ENCODE measurements at regions not wholly inside any gene's neighbourhood (a gene's known extent, or its start where the extent isn't known, plus 50 kb on each side); places are given as distances from the start of the nearest gene placed in this dataset.

GRCh38 chr2:129302106-129302505 is 677.4 kb upstream of the RAB6C start:
- Histone ChIP-seq H3K79me2 (ENCODE audit: control insufficient read depth, insufficient read depth, low read length) (no peaks in the 10 kb centered on the region), H3K9me3 (replicated peaks; ENCODE audit: control insufficient read depth, insufficient read depth, low read length) (peaks cover 10% of the 10 kb centered on the region), H3K4me1 (ENCODE audit: control insufficient read depth, extremely low read depth, insufficient read depth, low read length) (no peaks in the 10 kb centered on the region), H3K27me3 (ENCODE audit: control insufficient read depth in 2 of 2, insufficient read depth in 2 of 2, low read length in 2 of 2) (no peaks in the 10 kb centered on the region), H3K4me3 (replicated peaks in 1 of 3; ENCODE audit: insufficient read depth in 1 of 3, low read depth in 1 of 3, low read length in 3 of 3) (no peak overlapping the region), H3K4me2 (ENCODE audit: insufficient read depth, low read length) (no peak overlapping the region), H3K9me1 (replicated peaks; ENCODE audit: control insufficient read depth, extremely low read depth, insufficient read depth, low read length) (no peaks in the 10 kb centered on the region), H3K36me3 (ENCODE audit: control insufficient read depth in 2 of 2, extremely low read depth in 1 of 2, insufficient read depth in 2 of 2, low read length in 2 of 2) (no peaks in the 10 kb centered on the region), H4K20me1 (replicated peaks; ENCODE audit: control insufficient read depth, extremely low read depth, insufficient read depth, low read length) (no peaks in the 10 kb centered on the region), H3K27ac (ENCODE audit: insufficient read depth, low read depth, low read length) (no peak overlapping the region), H3K9ac (replicated peaks; ENCODE audit: extremely low read depth, insufficient read depth, low read length) (no peak overlapping the region), H2AFZ (ENCODE audit: low read depth, low read length) (no peak overlapping the region)
- DNase-seq (ENCODE audit: low read depth, low spot score), result no peak
- intact Hi-C loops (cut with micrococcal nuclease), result no loop called here
- dilution Hi-C loops (cut with MboI; ENCODE audit: extremely low pct_ligation_motif_present, low sequenced_read_pairs), result no loop called here
- ChIA-PET POLR2A (no interaction called here), CTCF (no interaction called here)
- no peak for FAIRE-seq
- TF ChIP-seq MYC (IDR thresholded peaks at IDR 0.05; ENCODE audit: low read depth, low read length), result no peak
- TF ChIP-seq FOS (IDR thresholded peaks at IDR 0.05; ENCODE audit: borderline replicate concordance, insufficient read depth, low read length), result no peak
- no peak for TF ChIP-seq EZH2 (IDR thresholded peaks at IDR 0.05; ENCODE audit: borderline replicate concordance, low read depth, low read length, severe bottlenecking)
- TF ChIP-seq CTCF (IDR thresholded peaks at IDR 0.05; ENCODE audit: extremely low read depth in 1 of 2, insufficient read depth in 1 of 2, low read depth in 1 of 2, low read length in 2 of 2), result no peak
- no peak for TF ChIP-seq MAX (IDR thresholded peaks at IDR 0.05; ENCODE audit: insufficient read depth, insufficient read length)
- no peak for TF ChIP-seq JUN (IDR thresholded peaks at IDR 0.05; ENCODE audit: borderline replicate concordance, insufficient read depth, insufficient read length, low read depth)
- no peak for TF ChIP-seq GATA2 (IDR thresholded peaks at IDR 0.05; ENCODE audit: insufficient read depth, insufficient read length, low read depth, low read length)
- TF ChIP-seq POLR2A (IDR thresholded peaks at IDR 0.05; ENCODE audit: low read depth, low read length), result no peak
- TF ChIP-seq POLR2AphosphoS5 (IDR thresholded peaks at IDR 0.05; ENCODE audit: insufficient read depth, low read depth, low read length), result no peak
- no TSS peak for BruUV-seq (replicated peaks)
